ENCODE measurements at regions not wholly inside any gene's neighbourhood (a gene's known extent, or its start where the extent isn't known, plus 50 kb on each side); places are given as distances from the start of the nearest gene placed in this dataset.

GRCh38 chr10:44765299-44765698 lies 145.8 kb upstream of the TMEM72 start:
- TF ChIP-seq CTCF (IDR thresholded peaks at IDR 0.05) = no peak
- no peak for TF ChIP-seq POLR2A (IDR thresholded peaks at IDR 0.05)

Data from uterus (tissue), 2 donors.